GM23338 (cell line): ENCODE measurements at regions not wholly inside any gene's neighbourhood (a gene's known extent, or its start where the extent isn't known, plus 50 kb on each side); places are given as distances from the start of the nearest gene placed in this dataset.

Source experiments
- ATAC-seq: fragments of 200-7000 bp; cut with Tn5 transposase; 3 replicates; pipeline ENCODE4 v1.9.1; 2020
- DNase-seq: peaks from one replicate; pipeline ENCODE4 v3.0.0-alpha.2; 2015; ENCODE audit warnings: low spot score
- H2AFZ ChIP-seq: fragments of 200-600 bp; sonication (generic); 2 replicates; pipeline ENCODE4 v1.8.0; 2016; ENCODE audit warnings: antibody characterized with exemption, mild to moderate bottlenecking, moderate library complexity
- H3F3A ChIP-seq: fragments of 200-600 bp; sonication (generic); replicated peaks from 2 replicates; pipeline ENCODE4 v1.8.0; 2017; ENCODE audit warnings: antibody characterized with exemption, mixed run types, low read depth
- H3K27ac ChIP-seq: fragments of 200-600 bp; sonication (generic); 2 replicates; pipeline ENCODE4 v1.6.1; 2016; ENCODE audit warnings: low read depth
- H3K27me3 ChIP-seq: fragments of 200-600 bp; sonication (generic); 2 replicates; pipeline ENCODE4 v1.8.0; 2016; ENCODE audit warnings: mild to moderate bottlenecking, mixed run types, moderate library complexity; ENCODE audit not compliant: insufficient read depth
- H3K36me3 ChIP-seq: fragments of 200-600 bp; sonication (generic); 2 replicates; pipeline ENCODE4 v1.8.0; 2016; ENCODE audit warnings: mild to moderate bottlenecking; ENCODE audit not compliant: insufficient read depth
- H3K4me1 ChIP-seq: fragments of 200-600 bp; sonication (generic); 2 replicates; pipeline ENCODE4 v1.8.0; 2016; ENCODE audit warnings: mild to moderate bottlenecking, moderate library complexity; ENCODE audit not compliant: insufficient read depth
- H3K4me2 ChIP-seq: fragments of 200-600 bp; sonication (generic); 2 replicates; pipeline ENCODE4 v1.7.1; 2017; ENCODE audit warnings: mixed run types
- H3K4me3 ChIP-seq: fragments of 200-600 bp; sonication (generic); 2 replicates; pipeline ENCODE4 v1.6.1; 2016; ENCODE audit warnings: mixed run types
- H3K79me2 ChIP-seq: fragments of 200-600 bp; sonication (generic); replicated peaks from 2 replicates; pipeline ENCODE4 v1.8.0; 2017; ENCODE audit warnings: mild to moderate bottlenecking; ENCODE audit not compliant: insufficient read depth
- H3K9me2 ChIP-seq: fragments of 200-600 bp; sonication (generic); 2 replicates; pipeline ENCODE4 v1.8.0; 2017; ENCODE audit not compliant: insufficient read depth
- H4K20me1 ChIP-seq: fragments of 200-600 bp; sonication (generic); replicated peaks from 2 replicates; pipeline ENCODE4 v1.8.0; 2017; ENCODE audit warnings: mild to moderate bottlenecking; ENCODE audit not compliant: insufficient read depth
- H3K27ac Mint-ChIP-seq: 2 replicates; pipeline ENCODE4 v1.8.0; 2020; ENCODE audit warnings: inconsistent platforms, mild to moderate bottlenecking, moderate library complexity, mixed read lengths
- H3K27me3 Mint-ChIP-seq: 3 replicates; pipeline ENCODE4 v1.8.0; 2022; ENCODE audit warnings: low read depth, mild to moderate bottlenecking, moderate library complexity, mixed read lengths, inconsistent platforms; ENCODE audit not compliant: insufficient read depth, poor library complexity
- H3K36me3 Mint-ChIP-seq: 3 replicates; pipeline ENCODE4 v1.8.0; 2021; ENCODE audit warnings: low read depth, mild to moderate bottlenecking, inconsistent platforms, moderate library complexity, mixed read lengths
- H3K4me1 Mint-ChIP-seq: 3 replicates; pipeline ENCODE4 v1.8.0; 2020; ENCODE audit warnings: mild to moderate bottlenecking, inconsistent platforms, mixed read lengths
- H3K4me3 Mint-ChIP-seq: 3 replicates; pipeline ENCODE4 v1.8.0; 2021; ENCODE audit warnings: moderate library complexity, mild to moderate bottlenecking, inconsistent platforms, mixed read lengths
- H3K9me3 Mint-ChIP-seq: 3 replicates; pipeline ENCODE4 v1.8.0; 2020; ENCODE audit warnings: moderate library complexity, mild to moderate bottlenecking, inconsistent platforms, mixed read lengths
- EZH2 ChIP-seq: fragments of 200-600 bp; sonication (generic); IDR thresholded peaks from one replicate; pipeline ENCODE4 v1.8.0; 2017; ENCODE audit warnings: antibody characterized with exemption, mild to moderate bottlenecking, low read depth; ENCODE audit not compliant: unreplicated experiment
- EZH2phosphoT487 ChIP-seq: fragments of 200-600 bp; sonication (generic); IDR thresholded peaks from one replicate; pipeline ENCODE4 v1.8.1; 2018; ENCODE audit warnings: antibody characterized with exemption; ENCODE audit not compliant: unreplicated experiment
- POLR2AphosphoS5 ChIP-seq: IDR thresholded peaks from 2 replicates; pipeline ENCODE4 v1.6.1; 2016; ENCODE audit warnings: antibody characterized with exemption, low read depth
- ZNF114 ChIP-seq: fragments of 250-450 bp; sonication (Bioruptor Pico); IDR thresholded peaks from 2 replicates; pipeline ENCODE4 v1.5.0; 2020; ENCODE audit warnings: mild to moderate bottlenecking, moderate library complexity
- TF ChIP-seq, protein P1 (sequence below): IDR thresholded peaks from one replicate; pipeline ENCODE4 v1.6.1; 2018; ENCODE audit warnings: antibody characterized with exemption; ENCODE audit not compliant: unreplicated experiment
- TF ChIP-seq, protein P2 (sequence below): IDR thresholded peaks from 2 replicates; pipeline ENCODE4 v1.6.1; 2016; ENCODE audit warnings: antibody characterized with exemption

DNA sequence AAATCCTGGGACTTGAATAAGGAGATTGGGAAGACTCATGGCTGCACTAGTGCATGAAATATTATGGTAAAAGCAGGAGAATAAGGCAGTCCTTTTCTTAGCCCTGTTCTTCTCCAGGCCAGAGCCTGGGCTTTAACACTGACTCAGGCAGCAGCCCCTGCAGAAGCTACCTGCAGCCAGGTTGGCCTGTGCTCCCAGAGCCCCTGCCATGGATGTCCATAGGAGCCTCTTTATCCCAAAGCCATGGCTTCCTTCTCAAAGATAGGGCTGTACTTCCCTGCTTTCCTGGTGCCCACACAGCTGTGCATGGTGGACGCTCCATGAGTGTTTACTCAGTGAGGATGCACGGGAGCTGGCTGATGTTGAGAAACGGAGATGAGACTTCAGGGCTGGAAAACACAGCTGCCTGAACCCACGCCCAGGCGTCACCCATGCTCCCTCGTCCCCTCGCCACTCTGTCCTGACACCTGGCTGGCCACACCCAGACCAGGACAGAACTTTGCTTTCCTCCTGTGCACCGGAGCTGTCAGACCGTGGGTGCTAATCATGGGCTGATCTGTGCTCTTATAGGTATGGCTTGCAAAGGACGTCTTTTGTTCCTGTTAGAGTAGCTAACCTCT lies 135.5 kb downstream of the GLI2 start:
- Mint-ChIP-seq H3K4me3 (no peak overlapping the region), H3K27me3 (peaks cover 13% of the 10 kb centered on the region), H3K36me3 (no peaks in the 10 kb centered on the region), H3K4me1 (peaks cover 67% of the 10 kb centered on the region), H3K27ac (no peak overlapping the region), H3K9me3 (no peaks in the 10 kb centered on the region)
- Histone ChIP-seq H3K27me3 (no peaks in the 10 kb centered on the region), H3K27ac (no peak overlapping the region), H3K9me2 (no peaks in the 10 kb centered on the region), H3F3A (0 out of 2 replicates have a peak, but pooled peaks cover 5% of the 10 kb centered on the region), H3K4me2 (no peak overlapping the region), H3K4me1 (peaks cover 34% of the 10 kb centered on the region), H2AFZ (no peak overlapping the region), H4K20me1 (peaks cover 50% of the 10 kb centered on the region), H3K36me3 (no peaks in the 10 kb centered on the region; the same call in 1 of the 2 replicates), H3K79me2 (peaks cover 80% of the 10 kb centered on the region), H3K4me3 (no peak overlapping the region)
- ATAC-seq (no peak), DNase-seq (no peak)
- TF ChIP-seq, protein P1, sequence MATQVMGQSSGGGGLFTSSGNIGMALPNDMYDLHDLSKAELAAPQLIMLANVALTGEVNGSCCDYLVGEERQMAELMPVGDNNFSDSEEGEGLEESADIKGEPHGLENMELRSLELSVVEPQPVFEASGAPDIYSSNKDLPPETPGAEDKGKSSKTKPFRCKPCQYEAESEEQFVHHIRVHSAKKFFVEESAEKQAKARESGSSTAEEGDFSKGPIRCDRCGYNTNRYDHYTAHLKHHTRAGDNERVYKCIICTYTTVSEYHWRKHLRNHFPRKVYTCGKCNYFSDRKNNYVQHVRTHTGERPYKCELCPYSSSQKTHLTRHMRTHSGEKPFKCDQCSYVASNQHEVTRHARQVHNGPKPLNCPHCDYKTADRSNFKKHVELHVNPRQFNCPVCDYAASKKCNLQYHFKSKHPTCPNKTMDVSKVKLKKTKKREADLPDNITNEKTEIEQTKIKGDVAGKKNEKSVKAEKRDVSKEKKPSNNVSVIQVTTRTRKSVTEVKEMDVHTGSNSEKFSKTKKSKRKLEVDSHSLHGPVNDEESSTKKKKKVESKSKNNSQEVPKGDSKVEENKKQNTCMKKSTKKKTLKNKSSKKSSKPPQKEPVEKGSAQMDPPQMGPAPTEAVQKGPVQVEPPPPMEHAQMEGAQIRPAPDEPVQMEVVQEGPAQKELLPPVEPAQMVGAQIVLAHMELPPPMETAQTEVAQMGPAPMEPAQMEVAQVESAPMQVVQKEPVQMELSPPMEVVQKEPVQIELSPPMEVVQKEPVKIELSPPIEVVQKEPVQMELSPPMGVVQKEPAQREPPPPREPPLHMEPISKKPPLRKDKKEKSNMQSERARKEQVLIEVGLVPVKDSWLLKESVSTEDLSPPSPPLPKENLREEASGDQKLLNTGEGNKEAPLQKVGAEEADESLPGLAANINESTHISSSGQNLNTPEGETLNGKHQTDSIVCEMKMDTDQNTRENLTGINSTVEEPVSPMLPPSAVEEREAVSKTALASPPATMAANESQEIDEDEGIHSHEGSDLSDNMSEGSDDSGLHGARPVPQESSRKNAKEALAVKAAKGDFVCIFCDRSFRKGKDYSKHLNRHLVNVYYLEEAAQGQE, result no peak

DNA sequence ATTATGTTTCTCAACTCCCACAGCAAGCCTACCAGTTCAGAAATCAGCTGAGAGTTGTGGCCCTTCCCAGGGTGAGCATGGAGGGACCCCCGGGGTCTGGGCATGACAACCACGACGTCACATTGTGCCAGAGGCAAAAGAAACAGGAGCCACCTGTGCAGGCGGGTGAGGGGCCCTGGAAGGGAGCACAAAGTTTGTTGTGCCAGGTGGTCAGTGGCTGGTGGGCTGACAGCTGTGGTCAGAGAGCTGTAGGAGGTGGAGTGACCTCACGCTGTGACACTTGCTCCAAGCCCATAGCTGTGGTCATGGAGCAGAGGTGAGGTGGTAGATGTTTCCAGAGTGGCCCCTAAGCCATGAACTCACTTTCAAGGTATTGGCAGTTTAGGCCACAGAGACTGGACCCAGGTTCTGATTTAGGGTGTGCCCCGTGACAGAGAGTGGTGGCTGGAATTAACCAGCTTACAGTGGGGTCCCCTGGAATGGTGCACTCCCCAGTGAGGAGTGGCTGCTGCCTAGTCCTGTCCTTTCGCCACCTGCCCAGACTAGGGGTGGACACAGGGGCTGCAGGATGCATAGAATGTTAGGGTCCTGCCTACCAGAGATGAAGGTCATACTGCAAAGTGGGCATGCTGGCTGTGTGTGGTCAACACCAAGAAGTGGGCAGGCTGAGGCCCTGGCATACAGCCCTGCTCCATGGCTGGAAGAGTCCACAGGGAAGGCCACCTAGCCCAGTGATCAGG lies 136.4 kb downstream of the GLI2 start:
- no peak overlapping the region for H3K27ac Mint-ChIP-seq
- no peaks in the 10 kb centered on the region for H3K36me3 Mint-ChIP-seq
- H3K27me3 ChIP-seq, result no peaks in the 10 kb centered on the region
- H3K79me2 ChIP-seq, result peaks cover 89% of the 10 kb centered on the region
- no peaks in the 10 kb centered on the region for H3K9me3 Mint-ChIP-seq
- peaks cover 28% of the 10 kb centered on the region for H3K4me1 ChIP-seq
- ATAC-seq (no peak), DNase-seq (no peak)
- 0 out of 2 replicates have a peak, but pooled peaks cover 5% of the 10 kb centered on the region for H3F3A ChIP-seq
- H3K4me3 ChIP-seq, result no peak overlapping the region
- no peaks in the 10 kb centered on the region for H3K9me2 ChIP-seq
- TF ChIP-seq EZH2phosphoT487 (no peak), EZH2 (no peak), POLR2AphosphoS5 (no peak), ZNF114 (CRISPR knock-in tag) (no peak)
- TF ChIP-seq, protein P2, sequence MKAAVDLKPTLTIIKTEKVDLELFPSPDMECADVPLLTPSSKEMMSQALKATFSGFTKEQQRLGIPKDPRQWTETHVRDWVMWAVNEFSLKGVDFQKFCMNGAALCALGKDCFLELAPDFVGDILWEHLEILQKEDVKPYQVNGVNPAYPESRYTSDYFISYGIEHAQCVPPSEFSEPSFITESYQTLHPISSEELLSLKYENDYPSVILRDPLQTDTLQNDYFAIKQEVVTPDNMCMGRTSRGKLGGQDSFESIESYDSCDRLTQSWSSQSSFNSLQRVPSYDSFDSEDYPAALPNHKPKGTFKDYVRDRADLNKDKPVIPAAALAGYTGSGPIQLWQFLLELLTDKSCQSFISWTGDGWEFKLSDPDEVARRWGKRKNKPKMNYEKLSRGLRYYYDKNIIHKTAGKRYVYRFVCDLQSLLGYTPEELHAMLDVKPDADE, result no peak
- H4K20me1 ChIP-seq, result peaks cover 47% of the 10 kb centered on the region
- no peak overlapping the region for H3K4me2 ChIP-seq
- no peaks in the 10 kb centered on the region; the same call in 1 of the 2 replicates for H3K36me3 ChIP-seq
- H3K4me1 Mint-ChIP-seq, result peaks cover 69% of the 10 kb centered on the region
- H3K27me3 Mint-ChIP-seq, result peaks cover 21% of the 10 kb centered on the region
- H3K27ac ChIP-seq, result no peak overlapping the region
- H3K4me3 Mint-ChIP-seq, result no peak overlapping the region
- no peak overlapping the region for H2AFZ ChIP-seq
